Stimulated activated CD8-positive, alpha-beta memory T cell treated with anti-CD3 and anti-CD28 coated beads, Interleukin-7, amount 100 ng/mL, for 48 hours (primary cell): ENCODE measurements at regions not wholly inside any gene's neighbourhood (a gene's known extent, or its start where the extent isn't known, plus 50 kb on each side); places are given as distances from the start of the nearest gene placed in this dataset.
"Not testable (repeated sequence)": the region's sequence is repeated elsewhere in the genome, so short reads cannot be mapped to it uniquely, and the experiment has no call there.

Experiments used
- DNase-seq, 2 donors: peaks; one replicate each; pipeline ENCODE4 v3.0.0-alpha.2; 2020; ENCODE audit warnings: low read depth in 1 of 2; ENCODE audit errors: extremely low read depth in 1 of 2

GRCh38 chr5:118302786-118303185 is 685.6 kb downstream of the DTWD2 start:
- no peak for DNase-seq

- no peak for DNase-seq
These were observed 686.7 kb downstream of the DTWD2 start for GRCh38 chr5:118301696-118302095.

- DNase-seq, result no peak
These were observed 693.3 kb downstream of the DTWD2 start for GRCh38 chr5:118295045-118295444.

GRCh38 chr5:118293378-118293777 is 695.0 kb downstream of the DTWD2 start:
- no peak for DNase-seq

GRCh38 chr5:118290204-118290603 is 698.1 kb downstream of the DTWD2 start:
- DNase-seq, result no peak

GRCh38 chr5:118284230-118284629 is 704.1 kb downstream of the DTWD2 start:
- DNase-seq, result not testable (repeated sequence)

- DNase-seq, result not testable (repeated sequence)
These were observed 705.8 kb downstream of the DTWD2 start for GRCh38 chr5:118282480-118283038.

GRCh38 chr5:118279540-118280294 is 708.6 kb downstream of the DTWD2 start:
- no peak for DNase-seq

GRCh38 chr5:118270526-118270925 is 717.8 kb downstream of the DTWD2 start:
- DNase-seq, result no peak

GRCh38 chr5:118258223-118258622 is 730.1 kb downstream of the DTWD2 start:
- no peak for DNase-seq

- no peak for DNase-seq
These were observed 731.3 kb downstream of the DTWD2 start for GRCh38 chr5:118257066-118257465.

GRCh38 chr5:118253225-118254061 is 734.9 kb downstream of the DTWD2 start:
- no peak for DNase-seq

- no peak for DNase-seq
These were observed 739.0 kb downstream of the DTWD2 start for GRCh38 chr5:118249386-118249785.

- DNase-seq, result no peak
These were observed 740.9 kb downstream of the DTWD2 start for GRCh38 chr5:118247458-118247857.

- DNase-seq, result no peak
These were observed 744.7 kb downstream of the DTWD2 start for GRCh38 chr5:118243613-118244012.

GRCh38 chr5:118243068-118243467 is 745.3 kb downstream of the DTWD2 start:
- DNase-seq, result no peak

GRCh38 chr5:118236108-118236849 is 752.1 kb downstream of the DTWD2 start:
- DNase-seq, result no peak

- no peak for DNase-seq
These were observed 754.7 kb downstream of the DTWD2 start for GRCh38 chr5:118233606-118234005.

GRCh38 chr5:118228489-118228888 is 759.9 kb downstream of the DTWD2 start:
- no peak for DNase-seq

- no peak for DNase-seq
These were observed 763.8 kb downstream of the DTWD2 start for GRCh38 chr5:118224546-118224945.

GRCh38 chr5:118220556-118221195 is 767.7 kb downstream of the DTWD2 start:
- no peak for DNase-seq
